Panc1 (cell line): ENCODE measurements at regions not wholly inside any gene's neighbourhood (a gene's known extent, or its start where the extent isn't known, plus 50 kb on each side); places are given as distances from the start of the nearest gene placed in this dataset.

Experiments used
- ATAC-seq: fragments of 200-7000 bp; cut with Tn5 transposase; 2 replicates; pipeline ENCODE4 v1.9.1; 2020; ENCODE audit warnings: mild to moderate bottlenecking, moderate library complexity
- BruUV-seq: library from RNA; stranded (reverse); fragments of 400-500 nt; replicated peaks from 2 replicates; lab custom pipeline; 2021; lab: Mats Ljungman, UMichigan
- CTCF ChIA-PET: fragments of 300-600 bp; sonication (Branson Sonifier 250); formaldehyde crosslinking; loops from one replicate; lab custom pipeline; 2022; ENCODE audit warnings: antibody characterized with exemption; lab: Charles Lee
- POLR2A ChIA-PET: fragments of 300-600 bp; sonication (Branson Sonifier 250); formaldehyde crosslinking; loops from one replicate; lab custom pipeline; 2022; ENCODE audit warnings: antibody characterized with exemption; lab: Charles Lee
- DNase-seq: peaks from one replicate; pipeline ENCODE4 v3.0.0-alpha.2; 2010; ENCODE audit warnings: low read depth, low spot score
- H3K27ac ChIP-seq: 2 replicates; pipeline ENCODE4 v1.5.1; 2011; ENCODE audit warnings: mild to moderate bottlenecking, low read length, inconsistent platforms
- H3K27me3 ChIP-seq: fragments of 200-500 bp; sonication (Bioruptor generic); 2 replicates; pipeline ENCODE4 v1.6.0; 2014; ENCODE audit warnings: low read length, inconsistent platforms; ENCODE audit not compliant: control insufficient read depth, insufficient read depth
- H3K36me3 ChIP-seq: fragments of 200-500 bp; sonication (Bioruptor generic); 2 replicates; pipeline ENCODE4 v1.5.1; 2014; ENCODE audit warnings: inconsistent platforms, mild to moderate bottlenecking, low read length, moderate library complexity; ENCODE audit not compliant: control insufficient read depth, insufficient read depth
- H3K4me1 ChIP-seq: 2 replicates; pipeline ENCODE4 v1.5.1; 2011; ENCODE audit warnings: inconsistent platforms, mild to moderate bottlenecking, low read length, moderate library complexity; ENCODE audit not compliant: control insufficient read depth, insufficient read depth
- H3K4me3 ChIP-seq, 2 experiments: 2 replicates each; pipeline ENCODE4 v1.5.1; 2011 to 2012; ENCODE audit warnings: low read depth in 2 of 2, low read length in 2 of 2, mild to moderate bottlenecking in 2 of 2, inconsistent platforms in 1 of 2, moderate library complexity in 1 of 2
- H3K9me3 ChIP-seq: fragments of 200-500 bp; sonication (Bioruptor generic); 2 replicates; pipeline ENCODE4 v1.5.1; 2014; ENCODE audit warnings: low read depth, mild to moderate bottlenecking, inconsistent platforms, low read length, moderate library complexity; ENCODE audit not compliant: control insufficient read depth, insufficient read depth
- POLR2AphosphoS5 ChIP-seq: IDR thresholded peaks from 2 replicates; pipeline ENCODE4 v1.6.1; 2012; ENCODE audit warnings: mild to moderate bottlenecking, low read depth, low read length, moderate library complexity
- SIN3A ChIP-seq: IDR thresholded peaks from 2 replicates; pipeline ENCODE4 v1.6.1; 2012; ENCODE audit warnings: low read depth, mild to moderate bottlenecking, low read length, moderate library complexity, borderline replicate concordance; ENCODE audit not compliant: insufficient read depth
- TCF7L2 ChIP-seq: IDR thresholded peaks from 2 replicates; pipeline ENCODE4 v1.6.1; 2011; ENCODE audit warnings: mild to moderate bottlenecking, low read depth, low read length, inconsistent platforms
- in situ Hi-C: cut with HindIII; loops from 2 replicates; pipeline ENCODE4 v1.10.0; 2016; ENCODE audit warnings: low sequenced_read_pairs, low pct_unique_long_range_greater_than_20kb
- intact Hi-C: fragments of 100-400 bp; cut with micrococcal nuclease; formaldehyde crosslinking; loops from one replicate; pipeline ENCODE4 v1.10.0; 2022; ENCODE audit not compliant: unreplicated experiment
- TF ChIP-seq, protein P1 (sequence below): fragments of 450-650 bp; IDR thresholded peaks from 2 replicates; pipeline ENCODE4 v1.5.1; 2017; ENCODE audit warnings: mild to moderate bottlenecking
- TF ChIP-seq, protein P2 (sequence below), 2 experiments: IDR thresholded peaks; 2 replicates each; pipeline ENCODE4 v1.6.1; 2011 to 2012; ENCODE audit warnings: low read depth in 2 of 2, control low read depth in 1 of 2, low read length in 1 of 2, mild to moderate bottlenecking in 1 of 2, moderate library complexity in 1 of 2; ENCODE audit not compliant: insufficient read depth in 1 of 2

DNA sequence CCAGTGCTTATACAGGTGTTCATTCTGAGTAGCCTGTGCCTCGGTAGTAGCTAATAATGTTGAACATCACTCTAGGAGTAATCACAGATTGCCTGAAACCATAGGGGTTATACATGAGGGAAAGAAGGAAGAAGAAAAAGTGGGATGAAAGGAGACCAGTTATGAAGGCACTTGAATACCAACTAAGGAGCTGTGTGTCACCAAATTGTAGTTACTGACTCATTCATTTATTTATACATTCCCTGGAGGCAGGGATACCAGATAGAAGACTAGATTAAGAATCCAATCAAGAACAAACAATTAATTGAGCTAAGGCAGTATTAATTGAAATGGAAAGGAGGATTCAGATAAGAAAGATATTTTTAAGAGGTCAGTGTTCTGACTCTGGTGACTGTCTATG lies 129.6 kb upstream of the PRPS1L1 start:
- no TSS peak for BruUV-seq
- H3K36me3 ChIP-seq, result no peaks in the 10 kb centered on the region
- intact Hi-C loops (no loop called here), in situ Hi-C loops (no loop called here)
- H3K4me1 ChIP-seq, result no peaks in the 10 kb centered on the region
- H3K27me3 ChIP-seq, result peaks cover 25% of the 10 kb centered on the region
- ChIA-PET POLR2A (no interaction called here), CTCF (no interaction called here)
- H3K4me3 ChIP-seq, result no peak overlapping the region
- ATAC-seq (no peak), DNase-seq (no peak)
- no peak for TF ChIP-seq TCF7L2
- TF ChIP-seq, protein P1, sequence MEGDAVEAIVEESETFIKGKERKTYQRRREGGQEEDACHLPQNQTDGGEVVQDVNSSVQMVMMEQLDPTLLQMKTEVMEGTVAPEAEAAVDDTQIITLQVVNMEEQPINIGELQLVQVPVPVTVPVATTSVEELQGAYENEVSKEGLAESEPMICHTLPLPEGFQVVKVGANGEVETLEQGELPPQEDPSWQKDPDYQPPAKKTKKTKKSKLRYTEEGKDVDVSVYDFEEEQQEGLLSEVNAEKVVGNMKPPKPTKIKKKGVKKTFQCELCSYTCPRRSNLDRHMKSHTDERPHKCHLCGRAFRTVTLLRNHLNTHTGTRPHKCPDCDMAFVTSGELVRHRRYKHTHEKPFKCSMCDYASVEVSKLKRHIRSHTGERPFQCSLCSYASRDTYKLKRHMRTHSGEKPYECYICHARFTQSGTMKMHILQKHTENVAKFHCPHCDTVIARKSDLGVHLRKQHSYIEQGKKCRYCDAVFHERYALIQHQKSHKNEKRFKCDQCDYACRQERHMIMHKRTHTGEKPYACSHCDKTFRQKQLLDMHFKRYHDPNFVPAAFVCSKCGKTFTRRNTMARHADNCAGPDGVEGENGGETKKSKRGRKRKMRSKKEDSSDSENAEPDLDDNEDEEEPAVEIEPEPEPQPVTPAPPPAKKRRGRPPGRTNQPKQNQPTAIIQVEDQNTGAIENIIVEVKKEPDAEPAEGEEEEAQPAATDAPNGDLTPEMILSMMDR, result no peak
- no peak for TF ChIP-seq SIN3A
- no peak for TF ChIP-seq POLR2AphosphoS5
- TF ChIP-seq, protein P2, sequence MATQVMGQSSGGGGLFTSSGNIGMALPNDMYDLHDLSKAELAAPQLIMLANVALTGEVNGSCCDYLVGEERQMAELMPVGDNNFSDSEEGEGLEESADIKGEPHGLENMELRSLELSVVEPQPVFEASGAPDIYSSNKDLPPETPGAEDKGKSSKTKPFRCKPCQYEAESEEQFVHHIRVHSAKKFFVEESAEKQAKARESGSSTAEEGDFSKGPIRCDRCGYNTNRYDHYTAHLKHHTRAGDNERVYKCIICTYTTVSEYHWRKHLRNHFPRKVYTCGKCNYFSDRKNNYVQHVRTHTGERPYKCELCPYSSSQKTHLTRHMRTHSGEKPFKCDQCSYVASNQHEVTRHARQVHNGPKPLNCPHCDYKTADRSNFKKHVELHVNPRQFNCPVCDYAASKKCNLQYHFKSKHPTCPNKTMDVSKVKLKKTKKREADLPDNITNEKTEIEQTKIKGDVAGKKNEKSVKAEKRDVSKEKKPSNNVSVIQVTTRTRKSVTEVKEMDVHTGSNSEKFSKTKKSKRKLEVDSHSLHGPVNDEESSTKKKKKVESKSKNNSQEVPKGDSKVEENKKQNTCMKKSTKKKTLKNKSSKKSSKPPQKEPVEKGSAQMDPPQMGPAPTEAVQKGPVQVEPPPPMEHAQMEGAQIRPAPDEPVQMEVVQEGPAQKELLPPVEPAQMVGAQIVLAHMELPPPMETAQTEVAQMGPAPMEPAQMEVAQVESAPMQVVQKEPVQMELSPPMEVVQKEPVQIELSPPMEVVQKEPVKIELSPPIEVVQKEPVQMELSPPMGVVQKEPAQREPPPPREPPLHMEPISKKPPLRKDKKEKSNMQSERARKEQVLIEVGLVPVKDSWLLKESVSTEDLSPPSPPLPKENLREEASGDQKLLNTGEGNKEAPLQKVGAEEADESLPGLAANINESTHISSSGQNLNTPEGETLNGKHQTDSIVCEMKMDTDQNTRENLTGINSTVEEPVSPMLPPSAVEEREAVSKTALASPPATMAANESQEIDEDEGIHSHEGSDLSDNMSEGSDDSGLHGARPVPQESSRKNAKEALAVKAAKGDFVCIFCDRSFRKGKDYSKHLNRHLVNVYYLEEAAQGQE (IDR thresholded peaks at IDR 0.05; ENCODE audit: insufficient read depth in 1 of 2, low read depth in 2 of 2, low read length in 1 of 2), result no peak
- no peaks in the 10 kb centered on the region for H3K9me3 ChIP-seq
- H3K27ac ChIP-seq, result no peak overlapping the region

DNA sequence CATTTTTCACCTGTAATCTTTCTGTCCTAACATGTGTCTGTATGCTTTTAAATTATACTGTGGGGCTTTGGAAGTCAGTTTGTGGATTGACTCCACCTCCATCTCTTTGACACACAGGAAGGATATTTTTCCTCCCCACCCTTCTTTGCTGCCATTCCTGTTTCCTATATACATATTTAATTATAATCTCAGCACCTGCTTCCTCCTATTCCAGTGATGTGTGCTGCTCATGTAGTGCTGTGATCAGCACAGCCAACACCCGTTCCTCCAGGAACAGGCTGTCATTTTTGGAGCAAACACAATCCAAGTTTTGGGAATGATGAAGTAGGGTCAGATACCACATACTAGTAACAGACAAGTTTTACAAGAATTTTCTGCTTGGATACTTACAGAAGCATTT lies 135.0 kb upstream of the PRPS1L1 start:
- H3K27me3 ChIP-seq, result peaks cover 16% of the 10 kb centered on the region
- ChIA-PET POLR2A (no interaction called here), CTCF (no interaction called here)
- ATAC-seq (no peak), DNase-seq (no peak)
- TF ChIP-seq, protein P2 (IDR thresholded peaks at IDR 0.05; ENCODE audit: insufficient read depth in 1 of 2, low read depth in 2 of 2, low read length in 1 of 2), result no peak
- TF ChIP-seq, protein P1, result no peak
- TF ChIP-seq POLR2AphosphoS5 (no peak), SIN3A (no peak), TCF7L2 (no peak)
- in situ Hi-C loops, result no loop called here
- H3K27ac ChIP-seq, result no peak overlapping the region
- H3K4me1 ChIP-seq, result no peaks in the 10 kb centered on the region
- no peaks in the 10 kb centered on the region for H3K36me3 ChIP-seq
- no TSS peak for BruUV-seq
- H3K4me3 ChIP-seq, result no peak overlapping the region
- H3K9me3 ChIP-seq, result no peaks in the 10 kb centered on the region
- intact Hi-C loops, result no loop called here
